GM10248 (cell line): ENCODE measurements at regions not wholly inside any gene's neighbourhood (a gene's known extent, or its start where the extent isn't known, plus 50 kb on each side); places are given as distances from the start of the nearest gene placed in this dataset.
"Not testable (repeated sequence)": the region's sequence is repeated elsewhere in the genome, so short reads cannot be mapped to it uniquely, and the experiment has no call there.

ENCODE experiments used
- CTCF ChIA-PET: fragments of 300-600 bp; sonication (Branson Sonifier 250); formaldehyde crosslinking; extraction: SDS; loops from one replicate; lab custom pipeline; 2021; ENCODE audit warnings: antibody characterized with exemption; lab: Yijun Ruan, JAX
- POLR2A ChIA-PET: fragments of 350-650 bp; sonication (Branson Sonifier 250); formaldehyde crosslinking; extraction: SDS; loops from one replicate; lab custom pipeline; 2020; ENCODE audit warnings: antibody characterized with exemption; lab: Yijun Ruan, JAX
- DNase-seq: peaks from one replicate; pipeline ENCODE4 v3.0.0; 2012; ENCODE audit errors: extremely low spot score
- CTCF ChIP-seq: IDR thresholded peaks from 2 replicates; pipeline ENCODE4 v1.5.1; 2012; ENCODE audit warnings: mild to moderate bottlenecking, low read depth; ENCODE audit errors: extremely low read depth, missing control alignments, control extremely low read depth

GRCh38 chr5:110878115-110878514 lies 139.3 kb downstream of the SLC25A46 start:
- ChIA-PET CTCF (no interaction called here), POLR2A (no interaction called here)
- TF ChIP-seq CTCF: no peak
- no peak for DNase-seq

GRCh38 chr5:110879675-110880074 lies 140.9 kb downstream of the SLC25A46 start:
- no peak for TF ChIP-seq CTCF
- CTCF ChIA-PET: no interaction called here
- POLR2A ChIA-PET: no interaction called here
- no peak for DNase-seq

- POLR2A ChIA-PET: no interaction called here
- TF ChIP-seq CTCF: no peak
- no peak for DNase-seq
- CTCF ChIA-PET: no interaction called here
These were observed 141.6 kb downstream of the SLC25A46 start for GRCh38 chr5:110880413-110880812.

GRCh38 chr5:110884005-110884404 lies 145.2 kb downstream of the SLC25A46 start:
- ChIA-PET POLR2A (no interaction called here), CTCF (no interaction called here)
- no peak for TF ChIP-seq CTCF
- no peak for DNase-seq

- POLR2A ChIA-PET, CTCF ChIA-PET, DNase-seq: not testable (repeated sequence)
These were observed 148.4 kb downstream of the SLC25A46 start for GRCh38 chr5:110887170-110887569.

- DNase-seq, CTCF ChIA-PET, POLR2A ChIA-PET: not testable (repeated sequence)
These were observed 155.2 kb downstream of the SLC25A46 start for GRCh38 chr5:110893854-110894483.

GRCh38 chr5:110894805-110895204 lies 156.0 kb downstream of the SLC25A46 start:
- CTCF ChIA-PET: no interaction called here
- no peak for TF ChIP-seq CTCF
- DNase-seq: no peak
- POLR2A ChIA-PET: no interaction called here

- TF ChIP-seq CTCF: no peak
- DNase-seq: no peak
- ChIA-PET CTCF (interaction anchor here (1.4 kb wide), 1 partner anchor 33 kb away, joined by 3 read pairs; no protein-coding TSS in a partner anchor), POLR2A (no interaction called here)
These were observed 158.1 kb downstream of the SLC25A46 start for GRCh38 chr5:110896901-110897300.
